ENCODE measurements at regions not wholly inside any gene's neighbourhood (a gene's known extent, or its start where the extent isn't known, plus 50 kb on each side); places are given as distances from the start of the nearest gene placed in this dataset.

DNA sequence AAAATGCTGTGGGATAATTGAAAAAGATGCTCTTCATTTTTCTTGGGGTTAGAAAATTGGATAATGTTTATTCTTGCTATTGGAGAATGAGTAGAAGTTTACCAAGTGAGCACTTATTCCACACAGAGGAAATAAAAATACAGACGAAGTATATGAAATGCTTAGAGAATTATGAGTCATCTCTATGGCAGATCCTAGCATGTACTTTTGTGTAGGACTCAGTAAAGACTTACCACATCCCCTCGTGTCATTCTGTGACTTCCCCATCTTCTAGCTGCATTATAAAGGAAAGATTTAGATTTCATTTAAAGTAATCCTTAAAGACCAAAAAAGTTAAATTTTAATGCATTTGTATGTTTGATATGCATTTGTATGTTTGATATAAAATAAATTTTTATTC, 685.6 kb downstream of the TBC1D32 start:
- Mint-ChIP-seq H3K4me1 (ENCODE audit: low read depth) (no peaks in the 10 kb centered on the region), H3K4me3 (no peak overlapping the region), H3K27me3 (no peaks in the 10 kb centered on the region), H3K27ac (no peak overlapping the region), H3K9me3 (peaks cover 8% of the 10 kb centered on the region), H3K36me3 (no peaks in the 10 kb centered on the region)
- DNase-seq: no peak
- ChIA-PET CTCF (no interaction called here), POLR2A (no interaction called here)
- intact Hi-C loops (cut with micrococcal nuclease): no loop called here

- POLR2A ChIA-PET: no interaction called here
Observed at GRCh38 chr6:120646101-120646500, 688.2 kb downstream of the TBC1D32 start.

DNA sequence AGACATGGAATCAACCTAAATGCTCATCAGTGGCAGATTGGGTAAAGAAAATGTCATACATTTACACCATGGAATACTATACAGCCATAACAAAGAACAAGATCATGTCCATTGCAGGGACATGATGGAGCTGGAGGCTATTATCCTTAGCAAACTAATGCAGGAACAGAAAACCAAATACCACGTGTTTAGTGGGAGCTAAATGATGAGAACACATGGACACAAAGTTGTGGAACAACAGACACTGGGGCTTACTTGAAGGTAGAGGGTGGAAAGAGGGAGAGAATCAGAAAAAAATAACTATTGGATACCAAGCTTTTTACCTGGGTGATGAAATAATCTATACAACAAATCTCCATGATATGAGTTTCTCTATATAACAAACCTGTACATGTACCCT, 701.3 kb downstream of the TBC1D32 start:
- H3K27ac Mint-ChIP-seq: no peak overlapping the region
- intact Hi-C loops (cut with micrococcal nuclease): no loop called here
- POLR2A ChIA-PET: no interaction called here
- H3K4me1 Mint-ChIP-seq (ENCODE audit: low read depth): no peaks in the 10 kb centered on the region
- peaks cover 4% of the 10 kb centered on the region for H3K9me3 Mint-ChIP-seq
- no peak overlapping the region for H3K4me3 Mint-ChIP-seq
- DNase-seq: no peak
- no peaks in the 10 kb centered on the region for H3K27me3 Mint-ChIP-seq
- CTCF ChIA-PET: no interaction called here
- no peaks in the 10 kb centered on the region for H3K36me3 Mint-ChIP-seq

More at GRCh38 chr6:120646101-120646500, 688.2 kb downstream of the TBC1D32 start:
- Mint-ChIP-seq H3K4me3 (no peak overlapping the region), H3K27me3 (no peaks in the 10 kb centered on the region), H3K27ac (no peak overlapping the region), H3K4me1 (ENCODE audit: low read depth) (no peaks in the 10 kb centered on the region), H3K9me3 (peaks cover 8% of the 10 kb centered on the region), H3K36me3 (no peaks in the 10 kb centered on the region)
- CTCF ChIA-PET: no interaction called here
- DNase-seq: no peak
- intact Hi-C loops (cut with micrococcal nuclease): no loop called here

GRCh38 chr6:120627612-120628011, 706.7 kb downstream of the TBC1D32 start:
- H3K4me3 Mint-ChIP-seq: no peak overlapping the region

GRCh38 chr6:120622127-120622631, 712.1 kb downstream of the TBC1D32 start:
- Mint-ChIP-seq H3K9me3 (peaks cover 4% of the 10 kb centered on the region), H3K4me1 (ENCODE audit: low read depth) (no peaks in the 10 kb centered on the region), H3K4me3 (no peak overlapping the region), H3K27me3 (no peaks in the 10 kb centered on the region), H3K36me3 (no peaks in the 10 kb centered on the region), H3K27ac (no peak overlapping the region)
- no peak for DNase-seq
- ChIA-PET CTCF (no interaction called here), POLR2A (no interaction called here)
- intact Hi-C loops (cut with micrococcal nuclease): no loop called here

More at GRCh38 chr6:120627612-120628011, 706.7 kb downstream of the TBC1D32 start:
- no peak for DNase-seq
- no peaks in the 10 kb centered on the region for H3K36me3 Mint-ChIP-seq
- H3K9me3 Mint-ChIP-seq: peaks cover 6% of the 10 kb centered on the region
- POLR2A ChIA-PET: no interaction called here
- no peaks in the 10 kb centered on the region for H3K27me3 Mint-ChIP-seq
- no peak overlapping the region for H3K27ac Mint-ChIP-seq
- intact Hi-C loops (cut with micrococcal nuclease): no loop called here
- CTCF ChIA-PET: no interaction called here
- H3K4me1 Mint-ChIP-seq (ENCODE audit: low read depth): no peaks in the 10 kb centered on the region

DNA sequence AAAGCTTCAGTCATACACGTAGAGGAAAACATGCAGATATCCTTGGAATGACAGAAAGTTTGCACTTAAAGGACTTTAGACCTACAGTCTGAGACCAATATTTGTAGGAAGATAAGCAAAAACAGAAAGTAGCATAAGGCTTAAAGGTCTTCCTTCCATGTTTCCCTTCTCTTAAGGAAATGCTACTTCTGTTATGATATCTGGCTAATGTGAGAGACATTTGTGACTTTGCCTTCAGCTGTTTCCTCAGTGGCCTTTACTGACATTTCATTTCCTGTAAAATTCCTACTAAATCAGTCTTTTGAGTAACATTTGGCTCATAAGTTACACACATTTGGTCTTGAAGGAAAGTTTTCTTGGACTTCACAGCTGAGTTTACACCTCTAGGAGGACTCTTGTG, 713.4 kb downstream of the TBC1D32 start:
- CTCF ChIA-PET: no interaction called here
- no peak overlapping the region for H3K4me3 Mint-ChIP-seq
- POLR2A ChIA-PET: no interaction called here
- intact Hi-C loops (cut with micrococcal nuclease): no loop called here
- no peaks in the 10 kb centered on the region for H3K27me3 Mint-ChIP-seq
- no peaks in the 10 kb centered on the region for H3K36me3 Mint-ChIP-seq
- no peak overlapping the region for H3K27ac Mint-ChIP-seq
- H3K4me1 Mint-ChIP-seq (ENCODE audit: low read depth): no peaks in the 10 kb centered on the region
- H3K9me3 Mint-ChIP-seq: no peaks in the 10 kb centered on the region
- no peak for DNase-seq

DNA sequence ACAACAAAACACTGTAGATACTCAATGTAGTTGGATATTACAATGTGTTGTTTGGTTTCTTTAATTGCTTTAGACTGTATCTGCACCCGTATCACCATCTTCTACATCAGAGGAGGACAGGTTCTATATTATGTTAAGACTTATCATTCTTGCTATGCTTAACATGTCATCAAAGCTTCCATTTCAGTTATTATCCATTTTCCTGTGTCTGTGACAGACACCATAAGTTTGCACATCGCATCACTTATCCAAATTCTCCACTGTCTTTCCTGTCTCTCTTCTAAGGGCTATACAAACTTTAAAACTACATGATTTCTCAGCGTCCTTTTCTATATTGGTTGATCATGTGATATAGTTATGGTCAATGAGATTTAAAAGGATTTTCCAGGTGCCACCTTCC, 719.0 kb downstream of the TBC1D32 start:
- Mint-ChIP-seq H3K27ac (no peak overlapping the region), H3K4me1 (ENCODE audit: low read depth) (no peaks in the 10 kb centered on the region), H3K9me3 (no peaks in the 10 kb centered on the region), H3K4me3 (no peak overlapping the region), H3K36me3 (no peaks in the 10 kb centered on the region), H3K27me3 (no peaks in the 10 kb centered on the region)
- ChIA-PET POLR2A (no interaction called here), CTCF (no interaction called here)
- intact Hi-C loops (cut with micrococcal nuclease): no loop called here
- DNase-seq: no peak

- H3K27ac Mint-ChIP-seq: no peak overlapping the region
- H3K4me3 Mint-ChIP-seq: no peak overlapping the region
- no peaks in the 10 kb centered on the region for H3K36me3 Mint-ChIP-seq
- H3K4me1 Mint-ChIP-seq (ENCODE audit: low read depth): no peaks in the 10 kb centered on the region
- no peaks in the 10 kb centered on the region for H3K27me3 Mint-ChIP-seq
- no peak for DNase-seq
- ChIA-PET CTCF (no interaction called here), POLR2A (no interaction called here)
- H3K9me3 Mint-ChIP-seq: no peaks in the 10 kb centered on the region
- intact Hi-C loops (cut with micrococcal nuclease): no loop called here
Observed at GRCh38 chr6:120614723-120615122, 719.6 kb downstream of the TBC1D32 start.

DNA sequence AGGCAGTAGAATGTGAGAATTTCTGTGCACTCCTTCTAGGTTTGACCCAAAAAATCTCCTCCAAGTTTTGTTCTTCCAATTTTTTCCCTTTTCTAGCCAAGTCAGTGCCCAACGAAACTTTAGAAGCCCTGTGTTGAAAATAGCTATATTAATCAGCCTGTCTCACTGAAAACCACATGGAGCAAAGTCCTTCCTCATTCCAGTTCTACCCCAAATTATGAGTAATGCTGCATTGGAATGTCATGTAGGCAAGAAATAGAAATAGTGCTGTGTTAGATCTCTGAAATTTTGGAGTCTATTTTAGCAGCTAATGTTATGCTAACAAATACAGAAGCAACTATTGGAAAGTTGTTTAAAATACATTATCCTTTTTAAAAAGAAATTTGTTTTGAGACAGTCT, 725.5 kb downstream of the TBC1D32 start:
- ChIA-PET CTCF (no interaction called here), POLR2A (no interaction called here)
- H3K27ac Mint-ChIP-seq: no peak overlapping the region
- no peaks in the 10 kb centered on the region for H3K27me3 Mint-ChIP-seq
- no peak for DNase-seq
- no peaks in the 10 kb centered on the region for H3K4me1 Mint-ChIP-seq (ENCODE audit: low read depth)
- H3K9me3 Mint-ChIP-seq: no peaks in the 10 kb centered on the region
- intact Hi-C loops (cut with micrococcal nuclease): no loop called here
- no peaks in the 10 kb centered on the region for H3K36me3 Mint-ChIP-seq
- no peak overlapping the region for H3K4me3 Mint-ChIP-seq

- no peak for DNase-seq
- H3K27ac Mint-ChIP-seq: no peak overlapping the region
- no peaks in the 10 kb centered on the region for H3K27me3 Mint-ChIP-seq
- intact Hi-C loops (cut with micrococcal nuclease): no loop called here
- ChIA-PET CTCF (no interaction called here), POLR2A (no interaction called here)
- H3K4me1 Mint-ChIP-seq (ENCODE audit: low read depth): no peaks in the 10 kb centered on the region
- H3K36me3 Mint-ChIP-seq: no peaks in the 10 kb centered on the region
- no peaks in the 10 kb centered on the region for H3K9me3 Mint-ChIP-seq
- H3K4me3 Mint-ChIP-seq: no peak overlapping the region
Observed at GRCh38 chr6:120606743-120607142, 727.5 kb downstream of the TBC1D32 start.

DNA sequence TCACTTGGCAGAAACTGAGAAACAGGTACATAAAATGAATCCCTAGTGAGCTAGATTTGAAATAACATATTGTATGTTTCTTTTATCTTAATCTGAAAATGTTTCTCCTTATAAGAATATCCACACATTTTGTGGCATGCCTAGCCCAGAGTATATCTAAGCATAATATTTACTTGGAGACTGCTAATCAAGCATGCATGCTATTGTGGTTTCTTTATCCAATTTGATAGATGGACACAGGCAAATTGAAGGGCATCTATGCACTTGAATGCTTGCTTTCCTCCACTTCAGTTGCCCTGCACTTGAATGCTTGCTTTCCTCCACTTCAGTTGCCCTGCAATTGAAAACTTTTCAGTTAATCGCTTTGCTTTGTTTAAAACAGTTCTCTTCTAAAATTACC, 729.8 kb downstream of the TBC1D32 start:
- POLR2A ChIA-PET: no interaction called here
- no peak for DNase-seq
- no peaks in the 10 kb centered on the region for H3K36me3 Mint-ChIP-seq
- intact Hi-C loops (cut with micrococcal nuclease): no loop called here
- H3K9me3 Mint-ChIP-seq: no peaks in the 10 kb centered on the region
- H3K27me3 Mint-ChIP-seq: no peaks in the 10 kb centered on the region
- no peaks in the 10 kb centered on the region for H3K4me1 Mint-ChIP-seq (ENCODE audit: low read depth)
- CTCF ChIA-PET: no interaction called here
- no peak overlapping the region for H3K27ac Mint-ChIP-seq
- H3K4me3 Mint-ChIP-seq: no peak overlapping the region

DNA sequence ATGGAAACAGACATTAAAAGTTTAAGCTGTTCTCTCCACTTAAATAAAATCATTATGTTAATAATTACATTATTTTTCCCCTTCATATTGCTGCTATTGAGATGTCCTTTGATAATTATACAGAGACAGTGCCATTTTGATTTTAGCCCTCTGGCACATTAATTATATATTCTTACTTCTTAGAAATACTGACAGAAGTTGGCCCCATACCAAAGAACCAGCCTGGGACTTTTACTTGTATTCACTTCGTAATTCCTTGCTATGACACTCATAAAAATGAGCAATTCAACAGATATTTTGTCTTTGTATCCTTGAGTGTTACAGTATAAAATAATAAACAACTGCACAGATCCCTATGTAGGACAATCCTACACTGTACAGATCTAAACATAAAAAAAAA, 743.7 kb downstream of the TBC1D32 start:
- intact Hi-C loops (cut with micrococcal nuclease): no loop called here
- no peaks in the 10 kb centered on the region for H3K27me3 Mint-ChIP-seq
- H3K9me3 Mint-ChIP-seq: no peaks in the 10 kb centered on the region
- ChIA-PET CTCF (no interaction called here), POLR2A (no interaction called here)
- H3K27ac Mint-ChIP-seq: no peak overlapping the region
- DNase-seq: no peak
- no peak overlapping the region for H3K4me3 Mint-ChIP-seq
- H3K36me3 Mint-ChIP-seq: no peaks in the 10 kb centered on the region
- H3K4me1 Mint-ChIP-seq (ENCODE audit: low read depth): no peaks in the 10 kb centered on the region

DNA sequence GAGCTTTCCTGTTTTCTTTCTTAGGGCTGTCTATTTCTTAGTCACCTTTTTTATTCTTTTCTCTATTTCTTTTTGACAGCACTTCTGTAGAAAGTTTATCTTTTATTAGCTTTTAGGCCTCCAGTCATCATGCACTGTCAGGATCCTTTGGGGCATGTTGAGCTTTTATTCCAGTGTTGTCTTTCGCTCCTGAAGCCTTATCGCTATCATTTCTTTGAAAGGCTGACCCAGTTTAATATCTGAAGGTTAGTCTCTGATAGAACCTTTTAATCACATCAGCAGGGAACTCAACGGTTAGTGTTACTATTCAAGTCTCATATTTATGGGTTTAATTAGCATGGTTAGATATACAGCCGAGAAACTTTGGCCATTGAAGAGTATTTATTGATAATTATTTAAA, 745.9 kb downstream of the TBC1D32 start:
- H3K4me3 Mint-ChIP-seq: no peak overlapping the region
- H3K27me3 Mint-ChIP-seq: no peaks in the 10 kb centered on the region
- no peaks in the 10 kb centered on the region for H3K9me3 Mint-ChIP-seq
- ChIA-PET POLR2A (no interaction called here), CTCF (no interaction called here)
- H3K27ac Mint-ChIP-seq: no peak overlapping the region
- intact Hi-C loops (cut with micrococcal nuclease): no loop called here
- no peaks in the 10 kb centered on the region for H3K36me3 Mint-ChIP-seq
- no peaks in the 10 kb centered on the region for H3K4me1 Mint-ChIP-seq (ENCODE audit: low read depth)
- no peak for DNase-seq

DNA sequence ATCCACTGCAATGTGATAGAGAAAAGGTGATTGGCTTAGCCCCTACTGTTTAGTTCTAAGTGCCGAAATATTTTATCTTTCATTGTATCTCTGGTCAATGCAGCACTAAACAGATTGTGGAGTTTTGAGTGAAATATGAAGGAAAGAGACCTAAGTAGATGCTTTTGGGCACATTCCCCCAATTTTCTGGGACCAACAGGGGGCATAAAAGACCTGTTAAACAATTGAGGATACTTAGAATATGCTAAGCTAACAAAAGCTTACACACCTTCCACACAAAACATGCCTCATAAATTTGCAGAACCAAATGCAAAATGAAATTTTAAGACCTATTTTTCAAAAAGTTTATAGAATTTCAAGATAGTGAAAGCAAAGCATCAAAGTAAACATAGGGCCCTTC, 746.9 kb downstream of the TBC1D32 start:
- no peak overlapping the region for H3K27ac Mint-ChIP-seq
- ChIA-PET POLR2A (no interaction called here), CTCF (no interaction called here)
- intact Hi-C loops (cut with micrococcal nuclease): no loop called here
- H3K4me3 Mint-ChIP-seq: no peak overlapping the region
- H3K9me3 Mint-ChIP-seq: no peaks in the 10 kb centered on the region
- H3K36me3 Mint-ChIP-seq: no peaks in the 10 kb centered on the region
- H3K27me3 Mint-ChIP-seq: no peaks in the 10 kb centered on the region
- DNase-seq: no peak
- H3K4me1 Mint-ChIP-seq (ENCODE audit: low read depth): no peaks in the 10 kb centered on the region

Measured in activated CD4-positive, alpha-beta memory T cell treated with anti-CD3 and anti-CD28 coated beads for 36 hours (primary cell).